Activated CD8-positive, alpha-beta memory T cell treated with anti-CD3 and anti-CD28 coated beads for 24 hours (primary cell): ENCODE measurements at regions not wholly inside any gene's neighbourhood (a gene's known extent, or its start where the extent isn't known, plus 50 kb on each side); places are given as distances from the start of the nearest gene placed in this dataset.
"Not testable (repeated sequence)": the region's sequence is repeated elsewhere in the genome, so short reads cannot be mapped to it uniquely, and the experiment has no call there.

Experiments used
- DNase-seq: peaks from one replicate; pipeline ENCODE4 v3.0.0-alpha.2; 2020

GRCh38 chr3:26291840-26292239 lies 330.7 kb upstream of the LRRC3B start:
- no peak for DNase-seq

GRCh38 chr3:26292780-26293179 lies 329.8 kb upstream of the LRRC3B start:
- DNase-seq: no peak

GRCh38 chr3:26293329-26293844 lies 329.2 kb upstream of the LRRC3B start:
- DNase-seq: no peak

GRCh38 chr3:26307192-26307591 lies 315.4 kb upstream of the LRRC3B start:
- DNase-seq: no peak

- DNase-seq: no peak
Observed at GRCh38 chr3:26307787-26308186, 314.8 kb upstream of the LRRC3B start.

- DNase-seq: no peak
Observed at GRCh38 chr3:26308454-26308853, 314.1 kb upstream of the LRRC3B start.

GRCh38 chr3:26309536-26309935 lies 313.0 kb upstream of the LRRC3B start:
- not testable (repeated sequence) for DNase-seq

- no peak for DNase-seq
Observed at GRCh38 chr3:26312816-26313215, 309.8 kb upstream of the LRRC3B start.

- DNase-seq: no peak
Observed at GRCh38 chr3:26316472-26316871, 306.1 kb upstream of the LRRC3B start.

GRCh38 chr3:26323741-26324140 lies 298.8 kb upstream of the LRRC3B start:
- DNase-seq: not testable (repeated sequence)

- no peak for DNase-seq
Observed at GRCh38 chr3:26340001-26340400, 282.6 kb upstream of the LRRC3B start.

GRCh38 chr3:26343647-26344046 lies 278.9 kb upstream of the LRRC3B start:
- DNase-seq: no peak

- no peak for DNase-seq
Observed at GRCh38 chr3:26345613-26346012, 277.0 kb upstream of the LRRC3B start.

GRCh38 chr3:26346497-26346896 lies 276.1 kb upstream of the LRRC3B start:
- no peak for DNase-seq

GRCh38 chr3:26347150-26347549 lies 275.4 kb upstream of the LRRC3B start:
- DNase-seq: no peak

- no peak for DNase-seq
Observed at GRCh38 chr3:26350853-26351252, 271.7 kb upstream of the LRRC3B start.

- no peak for DNase-seq
Observed at GRCh38 chr3:26353097-26353496, 269.5 kb upstream of the LRRC3B start.

GRCh38 chr3:26358405-26358804 lies 264.2 kb upstream of the LRRC3B start:
- no peak for DNase-seq

- no peak for DNase-seq
Observed at GRCh38 chr3:26365706-26366105, 256.9 kb upstream of the LRRC3B start.

GRCh38 chr3:26368312-26368711 lies 254.3 kb upstream of the LRRC3B start:
- DNase-seq: no peak

- DNase-seq: no peak
Observed at GRCh38 chr3:26369133-26369532, 253.4 kb upstream of the LRRC3B start.

- no peak for DNase-seq
Observed at GRCh38 chr3:26375843-26376530, 246.6 kb upstream of the LRRC3B start.

- no peak for DNase-seq
Observed at GRCh38 chr3:26381411-26381810, 241.2 kb upstream of the LRRC3B start.

GRCh38 chr3:26406636-26407035 lies 215.9 kb upstream of the LRRC3B start:
- DNase-seq: no peak

GRCh38 chr3:26418553-26418952 lies 204.0 kb upstream of the LRRC3B start:
- DNase-seq: no peak
